NT2/D1 (cell line): ENCODE measurements at regions not wholly inside any gene's neighbourhood (a gene's known extent, or its start where the extent isn't known, plus 50 kb on each side); places are given as distances from the start of the nearest gene placed in this dataset.

ENCODE experiments used
- SUZ12 ChIP-seq: IDR thresholded peaks from 2 replicates; pipeline ENCODE4 v1.6.1; 2011; ENCODE audit not compliant: insufficient read length, insufficient read depth; ENCODE audit errors: extremely low read depth
- YY1 ChIP-seq: IDR thresholded peaks from 2 replicates; pipeline ENCODE4 v1.6.1; 2011; ENCODE audit not compliant: insufficient read length, insufficient read depth
- ZNF274 ChIP-seq: IDR thresholded peaks from 2 replicates; pipeline ENCODE4 v1.6.1; 2011; ENCODE audit warnings: mild to moderate bottlenecking, low read depth, low read length

- no peak for TF ChIP-seq YY1
- TF ChIP-seq ZNF274: no peak
- TF ChIP-seq SUZ12: no peak
Measured at GRCh38 chr6:157741948-157742556, 81.0 kb upstream of the SNX9 start.
